Pancreas (tissue), 10 donors: ENCODE measurements at regions not wholly inside any gene's neighbourhood (a gene's known extent, or its start where the extent isn't known, plus 50 kb on each side); places are given as distances from the start of the nearest gene placed in this dataset.

Experiments
- ATAC-seq, 4 donors: fragments of 200-7000 bp; cut with Tn5 transposase; one replicate each; pipeline versions ENCODE4 v1.8.0 to v1.9.1; 2020; ENCODE audit warnings: mild to moderate bottlenecking in 4 of 4, moderate library complexity in 4 of 4
- DNase-seq, 6 donors: peaks; one replicate each; pipeline ENCODE4 v3.0.0-alpha.2; 2020
- FAIRE-seq: peaks from 2 replicates; lab custom pipeline; 2012; peaks lifted over from hg19 to GRCh38; lab: Jason Lieb, UNC
- H3K27ac ChIP-seq, 4 donors: fragments of 200-600 bp; sonication (generic); 1 replicate in 3 of 4; 2 replicates in 1 of 4; pipeline versions ENCODE4 v1.5.0 to v1.8.0; 2020
- H3K27me3 ChIP-seq, 4 donors: fragments of 200-600 bp; one replicate each; pipeline ENCODE4 v1.8.0; 2021
- H3K36me3 ChIP-seq, 3 donors: fragments of 200-600 bp; sonication (generic) in 1 of 3; one replicate each; pipeline versions ENCODE4 v1.5.0 to v1.8.0; 2020 to 2021
- H3K4me1 ChIP-seq, 3 donors: fragments of 200-600 bp; one replicate each; pipeline ENCODE4 v1.8.0; 2021
- H3K4me3 ChIP-seq, 4 donors: fragments of 200-600 bp; sonication (generic) in 2 of 4; one replicate each; pipeline versions ENCODE4 v1.5.0 to v1.8.0; 2020 to 2021
- H3K9me3 ChIP-seq, 4 donors: fragments of 200-600 bp; one replicate each; pipeline ENCODE4 v1.8.0; 2021
- CTCF ChIP-seq, 4 donors: fragments of 200-600 bp; sonication (generic) in 3 of 4; IDR thresholded peaks; one replicate each; pipeline versions ENCODE4 v1.5.0 to v1.8.0; 2021; ENCODE audit warnings: antibody characterized with exemption in 4 of 4
- WGBS, 2 donors: extraction: QIAGEN DNeasy Blood & Tissue Kit; methylation state at CpG; one replicate each; pipeline ENCODE4 v1.1.7; 2013; 5-methylcytosine and 5-hydroxymethylcytosine counted together
- intact Hi-C, 3 donors: fragments of 100-400 bp; cut with DNase I; formaldehyde crosslinking; loops; one replicate each; pipeline versions ENCODE4 v1.11.1 to v1.14.2; 2022
- donor health status: healthy with polysubstance abuse.
- donor health status: DM: no; HTN: no; CAD: no; lungs with moderate emphysema.
- donor health status: DM: no; HTN: no; CAD: no.
- donor health status: control.
- donor health status: control.
- donor health status: Bipolar disorder and iron deficiency.
- donor health status: DM: yes; HTN: yes; CAD: no.
- donor health status: DM: no; HTN: no; CAD: no.
- donor health status: DM: no; HTN: no; CAD: no.
- donor health status: DM: yes; HTN: yes; CAD: no.

GRCh38 chr18:10184776-10185175 lies 269.7 kb upstream of the APCDD1 start:
- no peak for ATAC-seq
- FAIRE-seq = no peak
- no peaks in the 10 kb centered on the region for H3K36me3 ChIP-seq
- no peaks in the 10 kb centered on the region for H3K4me1 ChIP-seq
- 82 to 87% methylated on average over 3 of the region's 3 CpGs for WGBS, 2 donors
- H3K9me3 ChIP-seq = no peaks in the 10 kb centered on the region
- H3K27ac ChIP-seq = no peak overlapping the region
- no peak for DNase-seq
- no peak for TF ChIP-seq CTCF (IDR thresholded peaks at IDR 0.05)
- H3K27me3 ChIP-seq = no peaks in the 10 kb centered on the region
- H3K4me3 ChIP-seq = no peak overlapping the region
- intact Hi-C loops = no loop called here

- no peaks in the 10 kb centered on the region for H3K27me3 ChIP-seq
- FAIRE-seq (no peak), ATAC-seq (peak in 3 of 4 donors; percentile 12 to 48 (median 40)), DNase-seq (no peak)
- no peaks in the 10 kb centered on the region for H3K4me1 ChIP-seq
- intact Hi-C loops = no loop called here
- WGBS, 2 donors = 67 to 75% methylated on average over 10 of the region's 10 CpGs
- H3K36me3 ChIP-seq = no peaks in the 10 kb centered on the region
- no peak overlapping the region for H3K27ac ChIP-seq
- H3K9me3 ChIP-seq = no peaks in the 10 kb centered on the region
- no peak for TF ChIP-seq CTCF (IDR thresholded peaks at IDR 0.05)
- H3K4me3 ChIP-seq = no peak overlapping the region
These were observed 265.2 kb upstream of the APCDD1 start for GRCh38 chr18:10188971-10189810.

DNA sequence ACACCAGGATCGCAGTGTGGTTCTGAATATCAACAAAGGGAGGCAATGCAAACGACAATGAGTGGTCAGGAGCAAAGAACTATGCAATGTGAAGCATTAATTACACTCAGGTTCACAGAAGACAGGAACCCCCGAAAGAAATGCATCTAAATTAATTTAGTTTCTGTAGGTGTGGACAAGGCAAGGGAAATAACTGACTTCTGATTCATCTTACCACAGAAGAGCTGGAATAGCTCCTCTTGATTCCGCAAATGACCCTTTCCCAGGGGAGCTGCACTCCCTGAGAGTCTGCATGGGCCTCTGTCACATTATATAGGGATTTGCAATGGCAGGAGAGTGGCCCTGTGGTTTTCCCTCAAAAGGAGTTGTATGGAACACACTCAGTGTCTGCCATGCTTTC lies 263.9 kb upstream of the APCDD1 start:
- Histone ChIP-seq H3K4me1 (no peaks in the 10 kb centered on the region), H3K27me3 (no peaks in the 10 kb centered on the region), H3K9me3 (no peaks in the 10 kb centered on the region), H3K36me3 (no peaks in the 10 kb centered on the region), H3K27ac (no peak overlapping the region), H3K4me3 (no peak overlapping the region)
- ATAC-seq (no peak), DNase-seq (no peak), FAIRE-seq (no peak)
- intact Hi-C loops = no loop called here
- no peak for TF ChIP-seq CTCF (IDR thresholded peaks at IDR 0.05)
- 87 to 89% methylated on average over 4 of the region's 4 CpGs for WGBS, 2 donors

DNA sequence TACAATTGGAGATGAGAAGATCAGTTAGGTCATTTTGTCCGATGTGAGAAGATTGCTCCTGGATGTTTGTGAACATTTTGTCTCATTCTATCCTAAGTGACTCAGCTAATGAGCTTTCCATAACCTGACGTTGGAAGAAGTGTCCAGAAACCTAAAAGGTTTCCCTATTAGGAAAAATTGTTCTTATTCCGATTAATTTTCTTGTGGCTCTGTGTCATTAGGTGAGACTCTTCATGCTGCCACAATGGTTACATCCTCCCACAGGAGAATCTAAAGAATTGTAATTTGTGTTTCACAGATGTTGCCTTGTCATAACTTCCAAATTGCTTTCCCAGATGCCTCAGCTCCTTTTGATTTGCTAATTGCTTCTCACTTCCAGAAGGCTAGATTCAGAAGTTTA lies 261.0 kb upstream of the APCDD1 start:
- no peak for ATAC-seq
- no peak for FAIRE-seq
- 86 to 88% methylated on average over 3 of the region's 3 CpGs for whole genome bisulfite sequencing, 2 donors
- Histone ChIP-seq H3K36me3 (no peaks in the 10 kb centered on the region), H3K27me3 (no peaks in the 10 kb centered on the region), H3K4me3 (no peak overlapping the region), H3K4me1 (no peaks in the 10 kb centered on the region), H3K9me3 (no peaks in the 10 kb centered on the region), H3K27ac (no peak overlapping the region)
- DNase-seq = no peak
- intact Hi-C loops = no loop called here
- TF ChIP-seq CTCF (IDR thresholded peaks at IDR 0.05) = no peak

- DNase-seq = no peak
- Histone ChIP-seq H3K9me3 (no peaks in the 10 kb centered on the region), H3K27ac (no peak overlapping the region), H3K4me3 (no peak overlapping the region), H3K27me3 (no peaks in the 10 kb centered on the region), H3K36me3 (no peaks in the 10 kb centered on the region), H3K4me1 (no peaks in the 10 kb centered on the region)
- intact Hi-C loops = no loop called here
- no peak for FAIRE-seq
- whole genome bisulfite sequencing, 2 donors = 50 to 64% methylated on average over 4 of the region's 4 CpGs
- peak in 1 of 4 donors; percentile 25 for ATAC-seq
- no peak for TF ChIP-seq CTCF (IDR thresholded peaks at IDR 0.05)
These were observed 259.8 kb upstream of the APCDD1 start for GRCh38 chr18:10194592-10194991.
